ENCODE measurements at regions not wholly inside any gene's neighbourhood (a gene's known extent, or its start where the extent isn't known, plus 50 kb on each side); places are given as distances from the start of the nearest gene placed in this dataset.

- TF ChIP-seq CTCF (IDR thresholded peaks at IDR 0.05) (no peak), POLR2AphosphoS5 (IDR thresholded peaks at IDR 0.05) (no peak), POLR2A (IDR thresholded peaks at IDR 0.05) (no peak), EP300 (IDR thresholded peaks at IDR 0.05; ENCODE audit: low read depth) (no peak)
Measured at GRCh38 chr1:222240536-222241181, 307.2 kb downstream of the HHIPL2 start.
